ENCODE measurements at regions not wholly inside any gene's neighbourhood (a gene's known extent, or its start where the extent isn't known, plus 50 kb on each side); places are given as distances from the start of the nearest gene placed in this dataset.

DNA sequence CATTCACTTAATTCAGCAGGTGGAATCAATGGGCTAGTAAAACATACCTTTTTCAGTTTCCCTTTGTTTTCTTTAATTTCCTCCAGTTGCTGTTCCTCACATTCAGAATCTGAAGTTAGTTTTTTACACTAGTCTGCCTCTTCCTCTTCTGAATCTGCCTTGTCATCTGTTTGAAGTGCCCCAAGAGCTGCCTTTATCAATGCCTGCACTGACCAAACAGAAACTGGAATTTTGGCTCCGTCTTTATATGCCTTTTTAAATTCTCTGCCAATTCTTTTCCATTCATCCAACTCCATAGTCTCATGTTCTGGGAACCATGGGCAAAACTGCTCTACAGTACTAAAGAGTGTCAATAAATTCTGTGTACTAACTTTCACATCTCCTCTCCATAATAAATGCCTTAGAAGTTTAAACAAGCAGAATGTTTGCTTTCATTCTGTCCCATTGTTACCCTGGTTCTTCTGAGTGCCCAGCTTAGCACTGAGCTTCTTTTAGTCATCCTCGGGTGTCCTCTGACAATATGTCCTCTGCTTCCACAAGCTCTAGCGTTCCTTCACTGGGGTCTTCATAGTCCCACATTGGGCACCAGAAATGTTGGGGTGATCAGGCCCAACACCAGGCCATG is 154.2 kb downstream of the ZNF486 start:
- Histone ChIP-seq H3K4me3 (ENCODE audit: insufficient read depth, low read depth, low read length) (no peak overlapping the region), H2BK120ac (ENCODE audit: low read depth, low read length) (no peak overlapping the region), H3K9me3 (ENCODE audit: control insufficient read depth, insufficient read depth, low read length) (peaks cover 14% of the 10 kb centered on the region), H3K27me3 (ENCODE audit: control insufficient read depth, insufficient read depth, low read length) (no peaks in the 10 kb centered on the region), H2AK9ac (replicated peaks; ENCODE audit: low read depth, low read length, poor library complexity) (no peak overlapping the region), H4K8ac (ENCODE audit: low read depth in 2 of 2, low read length in 2 of 2) (no peak overlapping the region), H3K18ac (ENCODE audit: low read depth, low read length) (no peak overlapping the region), H4K5ac (ENCODE audit: low read depth, low read length) (no peak overlapping the region), H3K79me1 (ENCODE audit: low read depth in 1 of 2, low read length in 2 of 2) (no peaks in the 10 kb centered on the region), H2BK15ac (ENCODE audit: low read depth, low read length) (no peak overlapping the region), H3K9ac (ENCODE audit: low read depth, low read length) (no peak overlapping the region), H3K36me3 (ENCODE audit: control insufficient read depth, insufficient read depth, low read length) (no peaks in the 10 kb centered on the region), H3K4ac (ENCODE audit: low read depth, low read length) (no peak overlapping the region), H4K20me1 (ENCODE audit: insufficient read depth, low read length) (no peaks in the 10 kb centered on the region), H3K9me1 (ENCODE audit: insufficient read depth, low read length) (no peaks in the 10 kb centered on the region), H4K91ac (ENCODE audit: insufficient read depth, low read depth, low read length) (no peak overlapping the region), H2BK5ac (ENCODE audit: low read depth, low read length, poor library complexity, severe bottlenecking) (no peak overlapping the region), H3K23ac (ENCODE audit: low read depth, low read length) (no peak overlapping the region), H3K56ac (ENCODE audit: extremely low read depth, insufficient read depth, low read length) (no peak overlapping the region), H2AK5ac (ENCODE audit: low read depth, low read length) (no peak overlapping the region), H2BK20ac (ENCODE audit: low read depth, low read length) (no peak overlapping the region), H3K27ac (ENCODE audit: insufficient read depth, low read length) (no peak overlapping the region), H3K14ac (replicated peaks; ENCODE audit: low read depth, low read length) (no peak overlapping the region), H3K4me1 (ENCODE audit: control insufficient read depth, insufficient read depth, low read length) (no peaks in the 10 kb centered on the region), H3K4me2 (ENCODE audit: low read depth, low read length) (no peak overlapping the region), H2AFZ (replicated peaks; ENCODE audit: low read length, poor library complexity) (no peak overlapping the region)
- ChIA-PET CTCF (no interaction called here), POLR2A (ENCODE audit: unreplicated experiment) (no interaction called here)
- ATAC-seq (ENCODE audit: low read depth) (no peak), DNase-seq (no peak)
- in situ Hi-C loops (cut with MboI; ENCODE audit: low sequenced_read_pairs) (no loop called here), dilution Hi-C loops (cut with HindIII; ENCODE audit: low sequenced_read_pairs, unreplicated experiment) (no loop called here), intact Hi-C loops (cut with micrococcal nuclease) (no loop called here)
- BruUV-seq (replicated peaks) = no TSS peak
- 38% methylated on average over 1 of the region's 3 CpGs; no CpG with 5 or more reads in 1 of the 2 experiments for WGBS, 2 experiments (ENCODE audit: extremely low coverage in 2 of 2, insufficient read length in 1 of 2)
- TF ChIP-seq SMC3 (IDR thresholded peaks at IDR 0.05; ENCODE audit: low read depth, low read length) (no peak), FOS (IDR thresholded peaks at IDR 0.05; ENCODE audit: low read depth, low read length) (no peak), POLR2A (IDR thresholded peaks at IDR 0.05; ENCODE audit: low read depth, low read length) (no peak), MAFK (IDR thresholded peaks at IDR 0.05; ENCODE audit: low read depth, low read length) (no peak), CEBPB (IDR thresholded peaks at IDR 0.05; ENCODE audit: low read depth, low read length) (no peak), MXI1 (IDR thresholded peaks at IDR 0.05; ENCODE audit: borderline replicate concordance, low read depth, low read length) (no peak)
- TF ChIP-seq, protein P1, sequence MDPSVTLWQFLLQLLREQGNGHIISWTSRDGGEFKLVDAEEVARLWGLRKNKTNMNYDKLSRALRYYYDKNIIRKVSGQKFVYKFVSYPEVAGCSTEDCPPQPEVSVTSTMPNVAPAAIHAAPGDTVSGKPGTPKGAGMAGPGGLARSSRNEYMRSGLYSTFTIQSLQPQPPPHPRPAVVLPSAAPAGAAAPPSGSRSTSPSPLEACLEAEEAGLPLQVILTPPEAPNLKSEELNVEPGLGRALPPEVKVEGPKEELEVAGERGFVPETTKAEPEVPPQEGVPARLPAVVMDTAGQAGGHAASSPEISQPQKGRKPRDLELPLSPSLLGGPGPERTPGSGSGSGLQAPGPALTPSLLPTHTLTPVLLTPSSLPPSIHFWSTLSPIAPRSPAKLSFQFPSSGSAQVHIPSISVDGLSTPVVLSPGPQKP (IDR thresholded peaks at IDR 0.05; ENCODE audit: borderline replicate concordance, low read depth, low read length) = no peak
